Nephron (organoid): ENCODE measurements at regions not wholly inside any gene's neighbourhood (a gene's known extent, or its start where the extent isn't known, plus 50 kb on each side); places are given as distances from the start of the nearest gene placed in this dataset.

Source experiments
- H3K27ac Mint-ChIP-seq, 3 experiments: 2 replicates each; pipeline ENCODE4 v1.8.0; 2020; ENCODE audit warnings: mixed read lengths in 3 of 3, mild to moderate bottlenecking in 2 of 3, moderate library complexity in 1 of 3
- H3K27me3 Mint-ChIP-seq: 2 replicates; pipeline ENCODE4 v1.8.0; 2021; ENCODE audit warnings: low read depth, mild to moderate bottlenecking, moderate library complexity, mixed read lengths
- H3K36me3 Mint-ChIP-seq: 2 replicates; pipeline ENCODE4 v1.8.0; 2020; ENCODE audit warnings: low read depth, mixed read lengths
- H3K4me1 Mint-ChIP-seq: 2 replicates; pipeline ENCODE4 v1.8.0; 2020; ENCODE audit warnings: mixed read lengths
- H3K4me3 Mint-ChIP-seq, 3 experiments: 2 replicates each; pipeline ENCODE4 v1.8.0; 2020; ENCODE audit warnings: mild to moderate bottlenecking in 3 of 3, mixed read lengths in 3 of 3, moderate library complexity in 2 of 3
- H3K9me3 Mint-ChIP-seq: 2 replicates; pipeline ENCODE4 v1.8.0; 2020; ENCODE audit warnings: mixed read lengths
- TF ChIP-seq, protein P1 (sequence below), 3 experiments: fragments of 200-600 bp; sonication (generic); IDR thresholded peaks; one replicate each; pipeline ENCODE4 v1.5.0; 2021; ENCODE audit warnings: antibody characterized with exemption in 3 of 3; ENCODE audit not compliant: unreplicated experiment in 3 of 3

GRCh38 chrX:25279510-25279909 lies 263.7 kb upstream of the ARX start:
- H3K27me3 Mint-ChIP-seq = no peaks in the 10 kb centered on the region
- H3K9me3 Mint-ChIP-seq = peaks cover 2% of the 10 kb centered on the region
- H3K4me3 Mint-ChIP-seq = no peak overlapping the region
- peaks cover 10% of the 10 kb centered on the region for H3K4me1 Mint-ChIP-seq
- H3K36me3 Mint-ChIP-seq = no peaks in the 10 kb centered on the region
- TF ChIP-seq, protein P1, sequence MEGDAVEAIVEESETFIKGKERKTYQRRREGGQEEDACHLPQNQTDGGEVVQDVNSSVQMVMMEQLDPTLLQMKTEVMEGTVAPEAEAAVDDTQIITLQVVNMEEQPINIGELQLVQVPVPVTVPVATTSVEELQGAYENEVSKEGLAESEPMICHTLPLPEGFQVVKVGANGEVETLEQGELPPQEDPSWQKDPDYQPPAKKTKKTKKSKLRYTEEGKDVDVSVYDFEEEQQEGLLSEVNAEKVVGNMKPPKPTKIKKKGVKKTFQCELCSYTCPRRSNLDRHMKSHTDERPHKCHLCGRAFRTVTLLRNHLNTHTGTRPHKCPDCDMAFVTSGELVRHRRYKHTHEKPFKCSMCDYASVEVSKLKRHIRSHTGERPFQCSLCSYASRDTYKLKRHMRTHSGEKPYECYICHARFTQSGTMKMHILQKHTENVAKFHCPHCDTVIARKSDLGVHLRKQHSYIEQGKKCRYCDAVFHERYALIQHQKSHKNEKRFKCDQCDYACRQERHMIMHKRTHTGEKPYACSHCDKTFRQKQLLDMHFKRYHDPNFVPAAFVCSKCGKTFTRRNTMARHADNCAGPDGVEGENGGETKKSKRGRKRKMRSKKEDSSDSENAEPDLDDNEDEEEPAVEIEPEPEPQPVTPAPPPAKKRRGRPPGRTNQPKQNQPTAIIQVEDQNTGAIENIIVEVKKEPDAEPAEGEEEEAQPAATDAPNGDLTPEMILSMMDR (IDR thresholded peaks at IDR 0.05; ENCODE audit: unreplicated experiment in 3 of 3) = no peak
- H3K27ac Mint-ChIP-seq = peak overlapping the region in 2 of 3 experiments; percentile 34 to 93

GRCh38 chrX:25278341-25278740 lies 262.6 kb upstream of the ARX start:
- Mint-ChIP-seq H3K36me3 (no peaks in the 10 kb centered on the region), H3K27ac (peak overlapping the region in 1 of 3 experiments; percentile 93), H3K4me1 (peaks cover 10% of the 10 kb centered on the region), H3K9me3 (no peaks in the 10 kb centered on the region), H3K4me3 (no peak overlapping the region), H3K27me3 (no peaks in the 10 kb centered on the region)
- TF ChIP-seq, protein P1 (IDR thresholded peaks at IDR 0.05; ENCODE audit: unreplicated experiment in 3 of 3) = no peak

GRCh38 chrX:25277574-25277973 lies 261.8 kb upstream of the ARX start:
- no peak overlapping the region for H3K27ac Mint-ChIP-seq

GRCh38 chrX:25275159-25275558 lies 259.4 kb upstream of the ARX start:
- H3K9me3 Mint-ChIP-seq = no peaks in the 10 kb centered on the region
- no peaks in the 10 kb centered on the region for H3K36me3 Mint-ChIP-seq
- TF ChIP-seq, protein P1 (IDR thresholded peaks at IDR 0.05; ENCODE audit: unreplicated experiment in 3 of 3) = peak in 2 of 3 experiments; percentile 17 to 20
- H3K4me1 Mint-ChIP-seq = peaks cover 9% of the 10 kb centered on the region
- H3K27me3 Mint-ChIP-seq = no peaks in the 10 kb centered on the region
- H3K4me3 Mint-ChIP-seq = no peak overlapping the region
- H3K27ac Mint-ChIP-seq = peak overlapping the region in 2 of 3 experiments; percentile 45 to 78

More at GRCh38 chrX:25277574-25277973, 261.8 kb upstream of the ARX start:
- no peaks in the 10 kb centered on the region for H3K36me3 Mint-ChIP-seq
- peaks cover 10% of the 10 kb centered on the region for H3K4me1 Mint-ChIP-seq
- no peak overlapping the region for H3K4me3 Mint-ChIP-seq
- H3K9me3 Mint-ChIP-seq = no peaks in the 10 kb centered on the region
- H3K27me3 Mint-ChIP-seq = no peaks in the 10 kb centered on the region
- TF ChIP-seq, protein P1 (IDR thresholded peaks at IDR 0.05; ENCODE audit: unreplicated experiment in 3 of 3) = no peak

DNA sequence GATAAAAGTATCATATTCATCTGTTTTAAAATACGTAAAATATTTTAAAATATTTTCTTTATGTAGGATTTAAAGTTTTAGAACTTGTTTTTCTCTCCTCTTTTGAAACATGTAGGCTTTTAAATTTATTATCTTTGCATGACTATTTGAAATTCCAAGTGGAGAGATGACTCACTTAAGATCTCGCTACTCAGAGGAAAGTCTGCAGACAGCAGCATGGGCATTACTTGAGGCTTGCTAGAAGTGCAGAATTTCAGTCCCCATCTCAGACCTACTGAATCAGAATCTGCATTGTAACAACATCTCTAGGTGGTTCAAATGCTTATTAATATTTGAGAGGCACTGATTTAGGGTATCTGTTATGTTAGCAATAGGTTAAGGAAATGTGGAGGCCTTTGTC lies 225.7 kb upstream of the ARX start:
- Mint-ChIP-seq H3K36me3 (no peaks in the 10 kb centered on the region), H3K4me1 (peaks cover 12% of the 10 kb centered on the region), H3K9me3 (no peaks in the 10 kb centered on the region), H3K4me3 (no peak overlapping the region), H3K27me3 (peaks cover 5% of the 10 kb centered on the region), H3K27ac (peak overlapping the region in 2 of 3 experiments; percentile 30 to 66)
- TF ChIP-seq, protein P1 (IDR thresholded peaks at IDR 0.05; ENCODE audit: unreplicated experiment in 3 of 3) = no peak

- Mint-ChIP-seq H3K9me3 (peaks cover 3% of the 10 kb centered on the region), H3K27me3 (no peaks in the 10 kb centered on the region), H3K36me3 (no peaks in the 10 kb centered on the region), H3K4me1 (no peaks in the 10 kb centered on the region), H3K4me3 (no peak overlapping the region), H3K27ac (no peak overlapping the region)
- TF ChIP-seq, protein P1 (IDR thresholded peaks at IDR 0.05; ENCODE audit: unreplicated experiment in 3 of 3) = no peak
Measured at GRCh38 chrX:25226151-25226550, 210.4 kb upstream of the ARX start.
